HK-2 (cell line): ENCODE measurements at regions not wholly inside any gene's neighbourhood (a gene's known extent, or its start where the extent isn't known, plus 50 kb on each side); places are given as distances from the start of the nearest gene placed in this dataset.
"Not testable (repeated sequence)": the region's sequence is repeated elsewhere in the genome, so short reads cannot be mapped to it uniquely, and the experiment has no call there.

Experiments
- DNase-seq: peaks from one replicate; pipeline ENCODE4 v3.0.0-alpha.2; 2018; ENCODE audit not compliant: unreplicated experiment

DNA sequence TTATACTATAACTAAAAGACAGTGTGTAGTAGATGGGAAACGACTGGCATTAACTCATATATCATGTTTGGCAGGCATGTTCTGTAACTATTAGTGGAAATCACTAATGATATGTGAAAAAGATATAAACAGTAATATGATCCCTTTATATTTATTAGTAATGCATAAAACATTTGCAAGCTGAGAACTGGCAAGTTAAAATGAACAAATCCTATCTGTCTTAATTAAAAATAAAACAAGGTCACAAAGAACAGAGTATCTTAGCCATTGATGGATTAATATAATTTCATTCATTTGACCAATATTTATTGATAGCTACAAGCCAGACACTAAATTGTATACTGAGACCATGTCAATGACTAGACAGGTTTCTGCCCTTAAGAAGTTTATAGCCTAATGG, 154.5 kb downstream of the CRPPA start:
- DNase-seq = no peak

DNA sequence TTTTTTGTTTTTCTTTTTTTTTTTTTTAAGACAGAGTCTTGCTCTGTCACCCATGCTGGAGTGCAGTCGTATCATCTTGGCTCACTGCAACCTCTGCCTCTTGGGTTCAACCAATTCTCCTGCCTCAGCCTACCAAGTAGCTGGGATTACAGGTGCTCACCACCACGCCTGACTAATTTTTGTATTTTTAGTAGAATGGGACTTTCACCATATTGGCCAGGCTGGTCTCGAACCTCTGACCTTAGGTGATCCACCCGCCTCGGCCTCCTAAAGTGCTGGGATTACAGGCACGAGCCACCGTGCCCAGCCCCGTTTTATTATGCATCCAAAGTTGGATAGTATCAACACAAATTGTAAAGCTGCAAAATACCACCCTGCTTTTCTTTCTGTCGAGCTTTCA, 154.9 kb downstream of the CRPPA start:
- not testable (repeated sequence) for DNase-seq

DNA sequence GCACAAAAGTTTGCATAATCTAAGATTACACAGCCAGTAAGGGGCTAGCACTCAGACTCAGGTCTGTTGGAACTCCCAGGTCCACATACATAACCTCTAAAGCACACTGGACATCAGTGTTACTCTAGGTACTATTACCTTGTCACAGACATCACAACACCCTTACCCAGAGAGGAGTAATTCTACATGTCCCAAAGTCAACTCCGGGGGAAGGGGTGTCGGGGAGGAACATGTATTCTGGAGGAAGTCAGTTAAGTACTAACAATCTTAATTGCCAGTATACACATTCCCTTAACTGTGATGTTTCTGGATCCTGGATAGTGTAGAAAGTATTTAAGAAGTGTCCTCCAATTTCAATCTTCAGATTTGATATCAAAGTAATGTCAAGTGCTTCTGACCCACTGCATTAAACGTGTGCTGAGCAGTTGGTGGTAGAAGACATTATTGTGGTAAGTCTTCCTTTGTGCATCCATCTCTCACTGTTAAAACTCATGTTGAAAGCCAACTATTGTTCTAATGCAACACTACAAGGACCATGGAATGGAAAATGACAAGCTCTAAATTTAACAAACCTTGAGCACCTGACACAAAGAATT, 155.4 kb downstream of the CRPPA start:
- DNase-seq = no peak

DNA sequence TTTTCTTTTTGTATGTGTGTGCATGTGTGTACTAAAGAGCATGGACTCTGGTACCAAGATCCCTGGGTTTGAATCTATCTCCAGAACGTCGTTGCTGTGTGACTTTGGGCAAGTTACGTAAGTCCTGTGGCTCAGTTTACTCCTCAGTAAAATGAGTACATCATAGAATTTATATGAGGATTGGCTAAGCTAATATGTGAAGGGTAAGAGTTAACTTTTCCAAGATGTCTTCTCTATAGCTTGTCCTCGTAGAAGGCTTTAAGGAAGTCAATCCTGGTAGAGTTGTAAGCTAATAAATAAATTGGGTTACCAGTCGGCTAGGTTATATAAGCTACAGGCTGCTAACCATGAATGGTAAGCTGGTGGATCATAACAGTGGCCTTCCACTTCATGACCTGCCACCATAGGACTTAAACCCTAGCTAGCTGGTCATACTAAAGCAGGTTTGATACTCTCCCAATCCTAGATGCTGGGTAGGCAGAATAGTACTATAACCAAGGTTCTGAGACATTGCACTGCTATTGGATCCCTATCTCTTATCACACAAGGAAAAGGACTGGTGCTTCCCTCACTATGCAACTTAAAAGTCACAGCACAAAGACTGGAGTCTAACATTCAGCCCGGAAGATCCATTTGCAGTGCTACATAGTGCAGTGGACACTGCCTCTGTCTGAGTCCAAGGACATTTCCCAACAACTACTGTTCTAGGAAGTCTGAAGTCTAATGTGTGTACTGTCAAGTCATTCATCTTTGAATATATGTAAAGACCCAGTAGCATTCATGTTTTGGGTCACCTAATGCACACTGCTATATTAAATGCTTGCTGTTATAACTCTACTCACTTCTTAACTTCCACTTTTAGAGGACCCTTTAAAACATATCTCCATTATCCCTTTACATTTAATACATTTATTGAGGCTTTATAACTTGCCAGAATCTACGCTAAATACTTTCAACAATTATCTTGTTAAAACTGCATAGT, 156.2 kb downstream of the CRPPA start:
- no peak for DNase-seq

DNA sequence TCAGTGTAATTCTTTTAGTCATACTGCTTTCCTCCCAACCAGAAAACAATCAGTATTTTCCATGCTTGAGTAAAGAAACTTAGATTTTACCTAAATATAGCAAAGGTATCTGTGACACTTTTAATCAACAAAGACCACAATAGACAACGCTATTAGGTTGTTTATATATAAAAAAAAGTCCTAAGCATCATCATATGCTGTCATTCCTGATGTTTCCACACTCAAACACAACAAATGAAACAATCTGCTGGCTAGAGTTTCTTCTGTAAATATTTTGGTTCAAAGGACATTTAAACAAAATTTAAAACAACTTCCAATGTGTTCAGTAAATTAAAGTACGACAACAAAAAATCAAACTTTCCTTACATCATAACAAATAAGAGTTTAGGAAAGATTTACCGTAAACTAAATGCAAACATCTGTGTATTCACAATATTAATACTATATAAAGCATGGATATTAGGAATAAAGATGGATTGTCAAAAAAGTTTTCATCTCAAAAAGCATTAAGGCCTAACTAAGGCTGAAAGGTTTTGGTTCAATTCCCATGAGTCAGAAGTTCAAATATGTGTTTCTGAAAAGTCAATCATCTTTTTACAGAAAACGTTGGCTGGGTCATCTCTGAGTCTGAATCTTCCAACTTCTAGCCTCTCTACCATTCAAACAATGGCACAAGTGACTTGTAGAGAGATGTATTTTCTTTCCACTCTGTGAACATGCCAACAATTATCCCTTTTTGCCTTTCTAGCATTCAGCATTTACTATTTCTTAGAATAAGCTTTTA, 157.1 kb downstream of the CRPPA start:
- DNase-seq = no peak

DNA sequence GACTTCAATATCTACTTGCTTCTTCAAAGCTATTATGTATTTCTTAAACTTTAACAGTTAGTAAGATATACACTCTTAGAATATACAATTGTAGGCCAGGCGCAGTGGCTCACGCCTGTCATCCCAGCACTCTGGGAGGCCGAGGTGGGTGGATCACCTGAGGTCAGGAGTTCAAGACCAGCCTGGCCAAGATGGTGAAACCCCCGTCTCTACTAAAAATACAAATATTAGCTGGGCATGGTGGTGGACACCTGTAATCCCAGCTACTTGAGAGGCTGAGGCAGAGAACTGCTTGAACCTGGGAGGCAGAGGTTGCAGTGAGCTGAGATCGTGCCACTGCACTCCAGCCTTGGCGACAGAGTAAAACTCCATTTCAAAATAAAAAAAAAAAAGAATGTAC, 158.0 kb downstream of the CRPPA start:
- not testable (repeated sequence) for DNase-seq

DNA sequence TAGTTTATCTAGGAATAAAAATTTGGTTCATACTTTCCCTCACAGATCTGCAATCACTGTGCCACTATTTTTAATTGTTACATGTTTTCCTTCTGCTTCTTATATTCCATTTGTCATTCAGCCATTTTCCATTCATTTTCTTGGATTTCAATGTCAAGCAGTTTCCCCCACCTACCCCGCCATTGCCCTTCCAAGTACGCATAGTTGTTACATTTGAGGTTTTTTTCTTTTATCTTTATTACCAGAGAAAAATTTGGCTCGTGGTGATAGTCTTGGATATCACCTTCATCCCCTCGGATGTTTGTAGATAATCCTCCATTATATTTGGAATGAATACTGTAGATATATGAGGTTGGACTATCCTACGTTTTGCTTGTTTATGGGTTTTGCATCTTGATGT, 159.7 kb downstream of the CRPPA start:
- DNase-seq = no peak

DNA sequence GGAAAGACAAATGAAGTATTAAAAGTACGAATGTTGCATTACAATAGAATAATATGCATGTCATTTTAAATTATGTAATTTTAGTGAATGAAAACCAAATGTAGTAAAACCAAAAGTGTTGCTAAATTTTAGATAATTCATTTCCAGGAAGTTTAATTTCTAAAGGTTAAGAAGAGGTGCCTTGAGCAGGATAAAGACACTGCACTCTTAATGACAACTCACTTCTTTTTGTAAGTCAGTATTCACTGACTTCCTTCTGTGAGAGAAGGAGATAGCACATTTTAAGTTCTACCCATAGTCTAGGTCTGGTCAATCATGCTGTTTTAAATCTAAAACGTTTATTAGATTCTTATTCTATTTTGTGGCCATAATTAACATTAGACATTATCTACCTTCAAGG, 160.2 kb downstream of the CRPPA start:
- DNase-seq = no peak

DNA sequence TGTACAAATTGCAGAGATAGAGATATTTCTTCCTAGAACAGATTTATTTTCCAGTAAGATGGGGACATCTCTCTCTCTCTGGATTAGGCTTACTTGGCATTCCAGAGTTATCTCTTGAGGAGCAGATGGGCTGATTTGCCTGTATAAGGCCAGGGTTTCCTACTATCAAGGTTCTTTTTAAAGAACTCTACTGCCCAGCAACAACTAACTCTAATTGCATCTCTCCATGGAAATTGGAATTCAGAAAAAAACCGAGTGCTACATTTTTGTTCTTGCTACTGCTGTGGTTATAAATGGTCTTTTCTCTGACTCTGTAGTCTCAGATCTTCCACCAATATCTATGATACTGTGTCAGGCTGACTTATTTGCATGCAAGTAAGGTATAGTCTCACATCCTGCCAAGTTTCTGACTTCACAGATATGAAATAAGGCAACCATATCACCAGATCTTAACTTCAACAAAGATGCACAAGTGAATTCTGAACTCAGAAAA, 161.1 kb downstream of the CRPPA start:
- no peak for DNase-seq

DNA sequence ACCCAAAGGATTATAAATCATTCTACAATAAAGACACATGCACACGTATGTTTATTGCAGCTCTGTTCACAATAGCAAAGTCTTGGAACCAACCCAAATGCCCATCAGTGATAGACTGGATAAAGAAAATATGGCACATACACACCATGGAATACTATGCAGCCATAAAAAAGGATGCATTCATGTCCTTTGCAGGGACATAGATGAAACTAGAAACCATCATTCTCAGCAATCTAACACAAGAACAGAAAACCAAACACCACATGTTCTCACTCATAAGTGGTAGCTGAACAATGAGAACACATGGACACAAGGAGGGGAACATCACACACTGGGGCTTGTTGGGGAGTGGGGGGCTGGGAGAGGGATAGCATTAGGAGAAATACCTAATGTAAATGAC, 164.9 kb downstream of the CRPPA start:
- DNase-seq = not testable (repeated sequence)

DNA sequence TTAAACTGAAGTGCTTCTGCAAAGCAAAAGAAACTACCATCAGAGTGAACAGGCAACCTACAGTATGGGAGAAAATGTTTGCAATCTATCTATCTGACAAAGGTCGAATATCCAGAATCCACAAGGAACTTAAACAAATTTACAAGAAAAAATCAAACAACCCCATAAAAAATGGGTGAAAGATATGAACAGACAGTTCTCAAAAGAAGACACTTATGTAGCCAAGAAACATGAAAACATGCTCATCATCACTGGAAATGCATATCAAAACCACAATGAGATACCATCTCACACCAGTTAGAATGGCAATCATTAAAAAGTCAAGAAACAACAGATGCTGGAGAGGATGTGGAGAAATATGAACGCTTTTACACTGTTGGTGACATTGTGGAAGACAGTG, 165.4 kb downstream of the CRPPA start:
- DNase-seq = not testable (repeated sequence)

DNA sequence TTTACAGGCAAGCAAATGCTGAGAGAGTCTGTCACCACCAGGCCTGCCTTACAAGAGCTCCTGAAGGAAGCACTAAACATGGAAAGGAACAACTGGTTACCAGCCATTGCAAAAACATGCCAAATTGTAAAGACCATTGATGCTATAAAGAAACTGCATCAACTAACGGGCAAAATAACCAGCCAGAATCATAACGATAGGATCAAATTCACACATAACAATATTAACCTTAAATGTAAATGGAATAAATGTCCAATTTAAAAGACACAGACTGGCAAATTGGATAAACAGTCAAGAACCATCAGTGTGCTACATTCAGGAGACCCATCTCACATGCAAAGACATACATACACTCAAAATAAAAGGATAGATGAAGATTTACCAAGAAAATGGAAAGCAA, 170.7 kb downstream of the CRPPA start:
- not testable (repeated sequence) for DNase-seq

DNA sequence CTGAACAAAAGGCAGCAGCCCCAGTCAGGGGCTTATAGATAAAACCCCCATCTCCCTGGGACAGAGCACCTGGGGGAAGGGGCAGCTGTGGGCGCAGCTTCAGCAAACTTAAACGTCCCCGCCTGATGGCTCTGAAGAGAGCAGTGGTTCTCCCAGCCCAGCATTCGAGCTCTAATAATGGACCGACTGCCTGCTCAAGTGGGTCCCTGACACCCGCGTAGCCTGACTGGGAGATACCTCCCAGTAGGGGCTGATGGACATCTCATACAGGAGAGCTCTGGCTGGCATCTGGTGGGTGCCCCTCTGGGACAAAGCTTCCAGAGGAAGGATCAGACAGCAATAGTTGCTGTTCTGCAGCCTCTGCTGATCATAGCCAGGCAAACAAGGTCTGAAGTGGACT, 172.1 kb downstream of the CRPPA start:
- not testable (repeated sequence) for DNase-seq

DNA sequence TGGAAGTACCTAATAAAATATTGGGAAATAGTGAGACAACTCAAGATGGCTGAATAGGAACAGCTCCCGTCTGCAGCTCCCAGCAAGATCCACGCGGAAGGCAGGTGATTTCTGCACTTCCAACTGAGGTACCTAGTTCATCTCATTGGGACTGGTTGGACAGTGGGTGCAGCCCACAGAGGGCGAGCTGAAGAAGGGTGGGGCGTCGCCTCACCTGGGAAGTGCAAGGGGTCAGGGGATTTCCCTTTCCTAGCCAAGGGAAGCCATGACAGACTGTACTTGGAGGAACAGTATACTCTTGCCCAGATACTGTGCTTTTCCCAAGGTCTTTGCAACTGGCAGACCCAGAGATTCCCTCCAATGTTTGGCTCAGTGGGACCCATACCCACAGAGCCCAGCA, 172.8 kb downstream of the CRPPA start:
- not testable (repeated sequence) for DNase-seq

DNA sequence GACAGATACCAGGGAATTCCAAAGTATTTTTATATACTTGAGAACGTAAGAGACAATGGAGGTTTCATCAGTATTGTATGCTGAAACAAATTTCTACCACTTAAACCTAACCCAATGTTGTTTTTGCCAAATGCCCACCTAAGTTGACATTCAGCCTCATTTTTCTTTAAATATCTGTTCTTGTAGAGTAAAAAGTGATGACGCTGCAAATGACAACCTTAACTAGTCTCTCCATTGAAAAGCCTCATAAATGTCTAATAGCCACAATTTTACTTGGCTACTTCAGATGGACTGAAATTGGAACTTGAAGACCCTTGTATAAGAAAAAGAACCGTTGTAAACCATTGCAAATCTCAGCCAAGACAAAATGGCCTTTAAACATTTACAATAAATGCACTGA, 176.9 kb downstream of the CRPPA start:
- DNase-seq = no peak

DNA sequence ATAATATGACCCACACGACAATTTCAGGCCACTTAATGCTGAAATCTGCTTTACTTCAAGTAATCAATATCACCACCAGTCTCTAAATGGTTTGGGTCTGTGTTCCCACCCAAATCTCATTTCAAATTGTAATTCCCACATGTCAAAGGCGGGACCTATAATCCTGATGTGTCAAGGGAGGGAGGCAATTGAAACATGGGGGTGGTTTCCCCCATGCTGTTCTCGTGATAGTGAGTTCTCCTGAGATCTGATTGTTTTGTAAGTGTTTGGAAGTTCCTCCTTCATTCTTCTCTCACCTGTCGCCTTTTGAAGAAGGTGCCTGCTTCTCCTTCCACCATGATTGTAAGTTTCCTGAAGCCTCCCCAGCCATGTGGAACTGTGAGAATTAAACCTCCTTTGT, 178.4 kb downstream of the CRPPA start:
- DNase-seq = no peak

DNA sequence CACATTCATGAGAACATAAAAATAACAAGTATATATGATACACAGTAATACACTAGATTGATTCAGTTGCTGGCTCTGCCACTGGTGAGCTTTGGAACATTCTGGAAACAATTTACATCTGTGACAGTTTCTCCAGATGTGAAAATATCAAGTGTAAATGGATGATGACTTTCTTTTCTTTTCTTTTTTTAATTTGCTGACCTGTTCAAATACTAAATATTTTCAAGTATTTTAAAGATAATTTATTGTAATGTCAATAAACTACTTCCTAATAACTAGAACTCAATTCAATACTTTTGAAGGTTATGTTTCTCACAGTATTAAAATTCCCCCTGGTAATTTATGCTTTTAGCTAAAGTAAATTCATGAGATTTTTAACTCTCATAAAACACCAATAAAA, 180.3 kb downstream of the CRPPA start:
- DNase-seq = no peak

DNA sequence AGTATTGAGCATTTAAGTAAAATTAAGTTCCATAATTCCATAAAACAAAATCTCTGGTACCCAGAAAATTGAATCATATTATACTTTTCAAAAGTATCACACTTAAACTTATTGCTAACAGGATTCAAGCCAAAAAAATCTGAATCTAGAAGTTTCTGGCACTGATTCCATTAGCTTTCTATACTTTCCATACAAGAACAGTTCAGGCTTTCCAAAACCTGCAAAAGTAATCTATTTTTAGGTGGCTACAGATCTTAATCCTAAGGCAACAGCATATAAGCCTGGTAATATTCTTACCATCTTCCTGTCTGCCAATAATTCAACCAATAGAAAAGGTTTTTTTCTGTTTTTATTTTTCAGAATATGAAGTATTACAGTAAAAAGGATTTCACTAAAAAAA, 185.0 kb downstream of the CRPPA start:
- no peak for DNase-seq

DNA sequence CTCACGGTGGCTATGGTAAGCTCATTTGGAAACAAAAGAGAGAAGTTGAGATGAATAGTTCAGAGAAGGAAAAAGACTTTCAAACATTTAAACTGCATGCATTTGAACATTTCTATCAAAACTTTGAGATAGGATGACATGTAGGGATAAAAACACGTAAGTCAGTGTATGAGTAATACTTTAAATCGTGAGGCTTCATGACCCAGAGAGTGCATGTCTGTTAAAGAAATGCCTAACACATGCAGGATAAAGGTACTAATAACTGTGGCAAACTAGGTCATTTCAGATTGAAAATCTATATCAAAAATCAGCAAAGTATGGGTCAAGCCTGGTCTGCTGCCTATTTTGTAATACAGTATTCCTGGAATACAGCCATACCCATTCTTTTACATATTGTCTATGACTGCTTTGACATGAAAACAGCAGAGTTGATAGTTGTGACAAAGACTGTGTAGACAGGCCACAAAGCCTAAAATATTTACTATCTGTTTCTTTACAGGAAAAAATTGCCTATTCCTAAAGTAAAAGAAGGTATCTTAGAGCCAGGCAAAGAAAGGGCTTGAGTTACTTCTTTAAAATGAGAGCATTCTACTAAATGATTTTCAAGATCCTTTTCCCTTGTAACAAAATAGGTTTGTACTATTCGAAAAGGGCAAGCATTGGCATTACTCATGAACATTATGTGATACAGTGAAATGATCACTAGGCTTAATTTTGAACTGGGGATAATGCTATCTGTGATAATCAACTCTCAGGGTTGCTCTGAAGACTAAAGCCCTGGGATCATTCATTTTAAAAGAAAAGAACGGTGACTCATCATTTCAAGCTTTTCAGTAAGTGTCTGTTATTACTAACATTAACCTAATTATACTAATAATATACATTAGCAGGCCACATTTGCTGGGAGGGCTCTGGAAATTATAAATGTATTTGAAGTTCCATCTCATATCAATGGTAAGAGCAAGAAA, 185.9 kb downstream of the CRPPA start:
- DNase-seq = no peak

DNA sequence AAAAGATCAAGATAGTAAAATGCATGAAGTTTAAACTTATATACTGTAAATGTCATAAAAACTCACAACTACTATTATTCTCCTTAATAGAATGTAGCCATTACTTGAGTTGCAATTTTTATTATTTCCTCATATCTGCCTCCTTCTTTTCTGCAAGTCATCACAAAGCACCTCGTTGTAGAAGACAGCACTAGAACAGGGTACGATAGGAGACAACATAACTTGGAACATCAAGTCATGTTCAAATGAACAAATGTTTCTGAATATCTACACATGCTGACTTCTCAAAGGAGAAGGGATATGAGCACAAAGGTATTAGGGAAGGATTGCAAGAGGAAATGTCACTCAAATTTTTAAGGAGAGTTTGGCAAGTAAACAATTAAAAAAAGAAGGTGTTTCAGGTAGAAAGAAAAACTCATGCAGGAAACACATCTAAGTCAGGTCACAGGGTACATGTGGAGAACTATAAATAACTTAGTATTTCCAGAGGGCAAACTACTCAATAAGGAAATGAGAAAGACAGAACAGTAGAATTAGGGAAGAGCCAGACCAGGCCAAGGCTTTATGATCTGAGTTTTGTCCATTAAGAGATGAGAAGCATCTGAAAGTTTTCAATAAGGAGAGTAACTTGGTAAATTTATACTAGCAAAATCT, 186.7 kb downstream of the CRPPA start:
- no peak for DNase-seq

DNA sequence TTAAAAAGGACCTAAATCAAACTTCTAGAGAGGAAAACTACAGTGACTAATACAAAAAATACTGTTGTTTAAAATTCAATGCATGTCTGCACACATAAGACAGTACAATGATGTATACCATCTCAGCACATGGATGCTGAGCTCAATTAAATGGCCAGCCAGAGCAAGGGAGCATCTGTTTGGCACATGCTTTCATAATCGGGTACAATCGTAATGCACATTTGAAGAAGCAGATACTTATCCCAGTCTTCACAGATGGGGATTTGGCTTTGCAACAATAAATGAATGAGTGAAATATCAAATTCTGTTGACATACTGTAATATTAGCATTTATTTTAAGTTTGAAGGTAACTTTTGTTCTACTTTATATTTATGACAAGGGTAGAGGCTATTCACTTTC, 187.8 kb downstream of the CRPPA start:
- DNase-seq = no peak
